Liver (tissue), 7 donors: ENCODE measurements at regions not wholly inside any gene's neighbourhood (a gene's known extent, or its start where the extent isn't known, plus 50 kb on each side); places are given as distances from the start of the nearest gene placed in this dataset.

Experiments
- DNase-seq: peaks from one replicate; pipeline ENCODE4 v3.0.0-alpha.2; 2017; ENCODE audit warnings: low spot score
- H3K27ac ChIP-seq, 2 donors: one replicate each; pipeline ENCODE4 v1.7.0; 2013; ENCODE audit warnings: inconsistent platforms in 2 of 2, low read length in 2 of 2, control low read depth in 1 of 2, low read depth in 1 of 2, mild to moderate bottlenecking in 1 of 2
- H3K27me3 ChIP-seq, 4 donors: one replicate each; pipeline versions ENCODE4 v1.6.1 to v1.7.0; 2013; ENCODE audit warnings: low read length in 3 of 4, inconsistent platforms in 1 of 4, mild to moderate bottlenecking in 1 of 4, moderate library complexity in 1 of 4; ENCODE audit not compliant: control insufficient read depth in 4 of 4, insufficient read depth in 4 of 4
- H3K36me3 ChIP-seq, 4 donors: one replicate each; pipeline versions ENCODE4 v1.6.1 to v1.7.0; 2013; ENCODE audit warnings: low read length in 3 of 4, mild to moderate bottlenecking in 3 of 4, low read depth in 1 of 4, moderate library complexity in 1 of 4; ENCODE audit not compliant: control insufficient read depth in 4 of 4, insufficient read depth in 3 of 4
- H3K4me1 ChIP-seq, 4 donors: one replicate each; pipeline versions ENCODE4 v1.6.1 to v1.7.0; 2013; ENCODE audit warnings: low read length in 3 of 4, mild to moderate bottlenecking in 3 of 4, moderate library complexity in 1 of 4; ENCODE audit not compliant: control insufficient read depth in 4 of 4, insufficient read depth in 4 of 4
- H3K4me3 ChIP-seq, 3 donors: one replicate each; pipeline versions ENCODE4 v1.6.1 to v1.7.0; 2013; ENCODE audit warnings: low read length in 3 of 3, control low read depth in 1 of 3, low read depth in 1 of 3, mild to moderate bottlenecking in 1 of 3
- H3K9ac ChIP-seq, 2 donors: one replicate each; pipeline ENCODE4 v1.7.0; 2013; ENCODE audit warnings: low read length in 2 of 2, mild to moderate bottlenecking in 2 of 2, moderate library complexity in 2 of 2, control low read depth in 1 of 2, low read depth in 1 of 2
- H3K9me3 ChIP-seq, 4 donors: one replicate each; pipeline versions ENCODE4 v1.6.1 to v1.7.0; 2013; ENCODE audit warnings: low read length in 3 of 4; ENCODE audit not compliant: control insufficient read depth in 4 of 4
- ATF3 ChIP-seq: IDR thresholded peaks from 2 replicates; pipeline ENCODE4 v1.6.1; 2016; ENCODE audit warnings: antibody characterized with exemption
- EGR1 ChIP-seq, 2 donors: IDR thresholded peaks; 2 replicates each; pipeline ENCODE4 v1.6.1; 2016 to 2018; ENCODE audit warnings: antibody characterized with exemption in 2 of 2, low read depth in 2 of 2
- FOXA1 ChIP-seq: IDR thresholded peaks from 2 replicates; pipeline ENCODE4 v1.6.1; 2016; ENCODE audit warnings: antibody characterized with exemption
- FOXA2 ChIP-seq: IDR thresholded peaks from 2 replicates; pipeline ENCODE4 v1.6.1; 2016; ENCODE audit warnings: antibody characterized with exemption
- GABPA ChIP-seq, 2 donors: IDR thresholded peaks in 1 of 2; conservative IDR thresholded peaks in 1 of 2; 2 replicates each; pipeline ENCODE4 v1.6.1; 2016; ENCODE audit warnings: antibody characterized with exemption in 2 of 2, mild to moderate bottlenecking in 1 of 2, moderate library complexity in 1 of 2
- HNF4A ChIP-seq, 2 donors: conservative IDR thresholded peaks; 2 replicates each; pipeline ENCODE4 v1.6.1; 2016; ENCODE audit warnings: antibody characterized with exemption in 2 of 2, mild to moderate bottlenecking in 2 of 2
- HNF4G ChIP-seq: IDR thresholded peaks from 2 replicates; pipeline ENCODE4 v1.6.1; 2016; ENCODE audit warnings: antibody characterized with exemption
- RAD21 ChIP-seq, 2 donors: IDR thresholded peaks; 2 replicates each; pipeline ENCODE4 v1.6.1; 2016; ENCODE audit warnings: antibody characterized with exemption in 2 of 2, mild to moderate bottlenecking in 2 of 2
- REST ChIP-seq: IDR thresholded peaks from 2 replicates; pipeline ENCODE4 v1.6.1; 2016; ENCODE audit warnings: antibody characterized with exemption, mild to moderate bottlenecking
- RXRA ChIP-seq, 2 donors: IDR thresholded peaks; 2 replicates each; pipeline ENCODE4 v1.6.1; 2017 to 2018; ENCODE audit warnings: antibody characterized with exemption in 2 of 2, mild to moderate bottlenecking in 1 of 2
- SP1 ChIP-seq: IDR thresholded peaks from 2 replicates; pipeline ENCODE4 v1.6.1; 2018; ENCODE audit warnings: antibody characterized with exemption, mild to moderate bottlenecking
- TAF1 ChIP-seq: conservative IDR thresholded peaks from 2 replicates; pipeline ENCODE4 v1.6.1; 2016; ENCODE audit warnings: antibody characterized with exemption, mild to moderate bottlenecking
- WGBS: extraction: QIAGEN DNeasy Blood & Tissue Kit; methylation state at CpG from one replicate; pipeline ENCODE4 v1.1.7; 2013; 5-methylcytosine and 5-hydroxymethylcytosine counted together
- TF ChIP-seq, protein P1 (sequence below): IDR thresholded peaks from 2 replicates; pipeline ENCODE4 v1.6.1; 2016; ENCODE audit warnings: antibody characterized with exemption
- donor health status: healthy.
- donor health status: healthy.
- donor health status: healthy.
- donor health status: healthy.

DNA sequence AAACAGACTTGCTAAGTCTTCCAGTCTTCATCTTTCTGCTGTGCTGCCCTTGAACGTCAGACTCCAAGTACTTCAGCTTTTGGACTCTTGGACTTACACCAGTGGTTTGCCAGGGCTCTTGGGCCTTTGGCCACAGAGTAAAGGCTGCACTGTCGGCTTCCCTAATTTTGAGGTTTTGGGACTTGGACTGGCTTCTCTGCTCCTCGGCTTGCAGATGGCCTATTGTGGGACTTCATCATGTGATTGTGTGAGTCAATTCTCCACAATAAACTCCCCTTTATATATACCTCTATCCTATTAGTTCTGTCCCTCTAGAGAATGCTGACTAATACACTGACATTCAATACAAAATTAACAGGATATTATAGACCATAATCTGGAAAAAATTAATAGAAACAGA, 628.1 kb downstream of the PLPP3 start:
- WGBS: 74% methylated on average over 3 of the region's 3 CpGs
- no peak for TF ChIP-seq HNF4G
- Histone ChIP-seq H3K9me3 (peaks cover 0 to 7% (median 0%) of the 10 kb centered on the region in 4 donors), H3K27me3 (no peaks in the 10 kb centered on the region), H3K27ac (no peak overlapping the region), H3K4me3 (no peak overlapping the region), H3K9ac (no peak overlapping the region), H3K4me1 (no peaks in the 10 kb centered on the region), H3K36me3 (no peaks in the 10 kb centered on the region)
- DNase-seq: no peak

GRCh38 chr1:55947446-55947845, 631.9 kb downstream of the PLPP3 start:
- Histone ChIP-seq H3K27ac (no peak overlapping the region), H3K9ac (no peak overlapping the region), H3K36me3 (no peaks in the 10 kb centered on the region), H3K9me3 (no peaks in the 10 kb centered on the region), H3K4me1 (no peaks in the 10 kb centered on the region), H3K4me3 (no peak overlapping the region), H3K27me3 (peaks cover 0 to 2% (median 0%) of the 10 kb centered on the region in 4 donors)
- TF ChIP-seq RAD21 (IDR thresholded peaks at IDR 0.05) (no peak), GABPA (IDR thresholded peaks at IDR 0.05 in 1 of 2, conservative IDR thresholded peaks at IDR 0.05 in 1 of 2) (no peak), REST (no peak), EGR1 (IDR thresholded peaks at IDR 0.05; ENCODE audit: low read depth in 2 of 2) (no peak), TAF1 (no peak)
- WGBS: 81% methylated on average over 1 of the region's 1 CpG
- no peak for DNase-seq

DNA sequence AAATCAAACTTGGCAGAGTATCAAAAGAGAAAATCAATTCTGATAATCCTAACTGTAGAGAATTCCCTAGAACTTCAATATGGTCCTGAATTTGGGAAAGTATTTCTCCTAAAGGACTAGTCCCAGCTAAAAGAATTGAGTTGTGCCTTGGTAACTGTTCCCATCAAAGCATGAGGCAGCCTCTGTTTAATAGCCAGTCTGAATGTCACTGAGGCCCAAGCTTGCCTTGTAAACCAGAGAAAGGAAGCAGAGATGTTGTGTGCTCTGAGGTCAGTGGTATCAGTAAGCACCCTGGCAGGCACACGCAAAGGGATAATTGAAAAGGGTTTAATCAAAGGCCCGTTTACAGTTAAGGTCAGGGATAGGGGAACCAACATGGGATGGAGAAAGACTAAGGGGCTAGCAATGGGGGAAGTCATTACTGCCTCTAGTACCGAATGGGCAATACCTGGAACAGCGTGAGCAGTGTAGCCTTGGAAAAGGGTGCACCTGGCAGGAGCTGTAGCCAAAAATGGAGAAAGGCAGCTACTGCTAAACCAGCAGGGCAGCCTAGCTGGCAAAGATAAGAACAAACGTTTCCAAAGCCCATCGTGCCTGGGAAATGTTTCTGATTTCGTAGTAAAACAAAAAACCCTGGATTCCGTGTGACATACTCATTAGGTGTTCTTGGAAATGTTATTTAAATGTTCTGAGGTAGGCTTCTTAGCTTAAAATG, 635.5 kb downstream of the PLPP3 start:
- H3K27me3 ChIP-seq: peaks cover 0 to 2% (median 0%) of the 10 kb centered on the region in 4 donors
- no peak overlapping the region for H3K27ac ChIP-seq
- 56% methylated on average over 8 of the region's 8 CpGs for WGBS
- H3K4me3 ChIP-seq: no peak overlapping the region
- no peaks in the 10 kb centered on the region for H3K9me3 ChIP-seq
- no peaks in the 10 kb centered on the region for H3K4me1 ChIP-seq
- H3K9ac ChIP-seq: no peak overlapping the region
- no peak for DNase-seq
- H3K36me3 ChIP-seq: no peaks in the 10 kb centered on the region
- no peak for TF ChIP-seq ATF3

DNA sequence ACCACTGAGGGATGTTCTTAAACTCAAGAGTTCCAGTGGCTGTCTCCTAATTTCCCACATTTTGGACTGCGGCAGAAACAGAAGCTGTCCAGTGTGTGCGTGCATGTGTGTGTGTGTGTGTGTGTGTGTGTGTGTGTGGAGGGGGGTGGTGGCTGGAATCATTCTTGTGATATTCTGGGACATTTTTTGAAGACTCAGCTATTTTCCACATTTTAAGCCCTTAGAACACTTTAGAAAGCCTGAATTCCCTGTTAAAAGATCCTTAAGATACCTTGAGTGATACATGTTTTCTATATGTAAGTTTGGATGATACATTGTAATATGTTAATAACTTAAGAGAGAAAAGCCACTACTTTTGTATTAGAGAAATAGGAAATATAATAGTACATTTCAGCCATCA, 636.4 kb downstream of the PLPP3 start:
- 97% methylated on average over 2 of the region's 2 CpGs for WGBS
- Histone ChIP-seq H3K27ac (no peak overlapping the region), H3K9me3 (no peaks in the 10 kb centered on the region), H3K27me3 (peaks cover 0 to 2% (median 0%) of the 10 kb centered on the region in 4 donors), H3K4me1 (no peaks in the 10 kb centered on the region), H3K4me3 (no peak overlapping the region), H3K36me3 (no peaks in the 10 kb centered on the region), H3K9ac (no peak overlapping the region)
- no peak for DNase-seq
- TF ChIP-seq ATF3 (no peak), RXRA (IDR thresholded peaks at IDR 0.05) (no peak), RAD21 (IDR thresholded peaks at IDR 0.05) (no peak), HNF4A (conservative IDR thresholded peaks at IDR 0.05) (no peak), FOXA1 (no peak), GABPA (IDR thresholded peaks at IDR 0.05 in 1 of 2, conservative IDR thresholded peaks at IDR 0.05 in 1 of 2) (no peak), FOXA2 (no peak), SP1 (no peak), EGR1 (IDR thresholded peaks at IDR 0.05; ENCODE audit: low read depth in 2 of 2) (no peak), HNF4G (no peak), TAF1 (no peak)
- TF ChIP-seq, protein P1, sequence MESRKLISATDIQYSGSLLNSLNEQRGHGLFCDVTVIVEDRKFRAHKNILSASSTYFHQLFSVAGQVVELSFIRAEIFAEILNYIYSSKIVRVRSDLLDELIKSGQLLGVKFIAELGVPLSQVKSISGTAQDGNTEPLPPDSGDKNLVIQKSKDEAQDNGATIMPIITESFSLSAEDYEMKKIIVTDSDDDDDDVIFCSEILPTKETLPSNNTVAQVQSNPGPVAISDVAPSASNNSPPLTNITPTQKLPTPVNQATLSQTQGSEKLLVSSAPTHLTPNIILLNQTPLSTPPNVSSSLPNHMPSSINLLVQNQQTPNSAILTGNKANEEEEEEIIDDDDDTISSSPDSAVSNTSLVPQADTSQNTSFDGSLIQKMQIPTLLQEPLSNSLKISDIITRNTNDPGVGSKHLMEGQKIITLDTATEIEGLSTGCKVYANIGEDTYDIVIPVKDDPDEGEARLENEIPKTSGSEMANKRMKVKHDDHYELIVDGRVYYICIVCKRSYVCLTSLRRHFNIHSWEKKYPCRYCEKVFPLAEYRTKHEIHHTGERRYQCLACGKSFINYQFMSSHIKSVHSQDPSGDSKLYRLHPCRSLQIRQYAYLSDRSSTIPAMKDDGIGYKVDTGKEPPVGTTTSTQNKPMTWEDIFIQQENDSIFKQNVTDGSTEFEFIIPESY: no peak
